CD14-positive monocyte (primary cell): ENCODE measurements at regions not wholly inside any gene's neighbourhood (a gene's known extent, or its start where the extent isn't known, plus 50 kb on each side); places are given as distances from the start of the nearest gene placed in this dataset.

Experiments used
- DNase-seq, 3 donors: peaks; one replicate each; pipeline ENCODE4 v3.0.0-alpha.2; 2011 to 2022
- H2AFZ ChIP-seq: 2 replicates; pipeline ENCODE4 v1.6.0; 2012; ENCODE audit warnings: mild to moderate bottlenecking, low read depth, low read length, inconsistent platforms; ENCODE audit not compliant: insufficient read depth, poor library complexity, severe bottlenecking
- H3K27ac ChIP-seq, 2 donors: 1 replicate in 1 of 2; 2 replicates in 1 of 2; pipeline ENCODE4 v1.5.1; 2012 to 2013; ENCODE audit warnings: low read length in 2 of 2, control low read depth in 1 of 2, inconsistent platforms in 1 of 2, low read depth in 1 of 2, mild to moderate bottlenecking in 1 of 2
- H3K27me3 ChIP-seq, 2 donors: one replicate each; pipeline versions ENCODE4 v1.6.0 to v1.6.1; 2011 to 2013; ENCODE audit warnings: low read length in 2 of 2; ENCODE audit not compliant: control insufficient read depth in 2 of 2, insufficient read depth in 2 of 2
- H3K36me3 ChIP-seq, 2 donors: replicated peaks in 1 of 2; 1 replicate in 1 of 2; 2 replicates in 1 of 2; pipeline versions ENCODE4 v1.5.1 to v1.6.1; 2012 to 2013; ENCODE audit warnings: low read length in 2 of 2, control low read depth in 1 of 2, inconsistent platforms in 1 of 2, mild to moderate bottlenecking in 1 of 2; ENCODE audit not compliant: insufficient read depth in 2 of 2, control insufficient read depth in 1 of 2
- H3K4me1 ChIP-seq, 2 donors: 1 replicate in 1 of 2; 2 replicates in 1 of 2; pipeline versions ENCODE4 v1.5.1 to v1.6.1; 2012 to 2013; ENCODE audit warnings: low read length in 2 of 2, control low read depth in 1 of 2, inconsistent platforms in 1 of 2, mild to moderate bottlenecking in 1 of 2, moderate library complexity in 1 of 2; ENCODE audit not compliant: insufficient read depth in 2 of 2, control insufficient read depth in 1 of 2
- H3K4me2 ChIP-seq: replicated peaks from 2 replicates; pipeline ENCODE3; 2012; ENCODE audit warnings: low read length, moderate library complexity, mild to moderate bottlenecking; ENCODE audit not compliant: poor library complexity, severe bottlenecking; ENCODE audit errors: extremely low read depth
- H3K4me3 ChIP-seq, 3 experiments: fragments of 200-600 bp in 1 of 3; sonication (generic) in 1 of 3; replicated peaks in 1 of 3; 1 replicate in 2 of 3; 2 replicates in 1 of 3; pipeline ENCODE4 v1.5.1; 2011 to 2013; ENCODE audit warnings: low read length in 3 of 3, mild to moderate bottlenecking in 3 of 3, control low read depth in 2 of 3, low read depth in 2 of 3, inconsistent platforms in 1 of 3, moderate library complexity in 1 of 3
- H3K79me2 ChIP-seq: 2 replicates; pipeline ENCODE4 v1.6.0; 2012; ENCODE audit warnings: mild to moderate bottlenecking, control low read depth, inconsistent platforms, low read length, moderate library complexity; ENCODE audit not compliant: insufficient read depth
- H3K9ac ChIP-seq: 2 replicates; pipeline ENCODE4 v1.6.0; 2017; ENCODE audit warnings: low read length, mild to moderate bottlenecking; ENCODE audit not compliant: insufficient read depth, poor library complexity, severe bottlenecking
- H3K9me3 ChIP-seq, 2 donors: replicated peaks in 1 of 2; 1 replicate in 1 of 2; 2 replicates in 1 of 2; pipeline versions ENCODE4 v1.5.1 to v1.6.1; 2012 to 2013; ENCODE audit warnings: low read length in 2 of 2, control low read depth in 1 of 2; ENCODE audit not compliant: control insufficient read depth in 1 of 2, insufficient read depth in 1 of 2
- H4K20me1 ChIP-seq: 2 replicates; pipeline ENCODE4 v1.6.0; 2012; ENCODE audit warnings: mild to moderate bottlenecking, low read length, control low read depth, moderate library complexity; ENCODE audit not compliant: insufficient read depth
- H3K27ac Mint-ChIP-seq, 7 donors: one replicate each; pipeline ENCODE4 v1.8.0; 2020; ENCODE audit warnings: mild to moderate bottlenecking in 7 of 7, mixed read lengths in 7 of 7, moderate library complexity in 6 of 7, inconsistent platforms in 2 of 7
- H3K27me3 Mint-ChIP-seq, 3 donors: one replicate each; pipeline ENCODE4 v1.8.0; 2021 to 2022; ENCODE audit warnings: low read depth in 3 of 3, mild to moderate bottlenecking in 3 of 3, mixed read lengths in 3 of 3, moderate library complexity in 3 of 3, inconsistent platforms in 1 of 3
- H3K36me3 Mint-ChIP-seq, 2 donors: one replicate each; pipeline ENCODE4 v1.8.0; 2020; ENCODE audit warnings: mixed read lengths in 2 of 2, inconsistent platforms in 1 of 2, mild to moderate bottlenecking in 1 of 2
- H3K4me1 Mint-ChIP-seq: one replicate; pipeline ENCODE4 v1.8.0; 2020; ENCODE audit warnings: mild to moderate bottlenecking, mixed read lengths
- H3K4me3 Mint-ChIP-seq, 2 donors: one replicate each; pipeline ENCODE4 v1.8.0; 2020; ENCODE audit warnings: mild to moderate bottlenecking in 2 of 2, mixed read lengths in 2 of 2, moderate library complexity in 1 of 2
- H3K9me3 Mint-ChIP-seq, 7 donors: one replicate each; pipeline ENCODE4 v1.8.0; 2020 to 2022; ENCODE audit warnings: mixed read lengths in 7 of 7, mild to moderate bottlenecking in 6 of 7, moderate library complexity in 6 of 7, inconsistent platforms in 2 of 7
- CTCF ChIP-seq: fragments of 200-600 bp; IDR thresholded peaks from one replicate; pipeline ENCODE4 v1.8.0; 2022; ENCODE audit warnings: antibody characterized with exemption, mild to moderate bottlenecking
- WGBS: methylation state at CpG from one replicate; pipeline ENCODE4 v1.1.5; 2013; ENCODE audit warnings: missing lambda C conversion rate; ENCODE audit not compliant: insufficient coverage; 5-methylcytosine and 5-hydroxymethylcytosine counted together
- intact Hi-C, 2 donors: fragments of 100-400 bp; cut with micrococcal nuclease; formaldehyde crosslinking; loops; one replicate each; pipeline versions ENCODE4 v1.15.0 to v1.15.1; 2023

DNA sequence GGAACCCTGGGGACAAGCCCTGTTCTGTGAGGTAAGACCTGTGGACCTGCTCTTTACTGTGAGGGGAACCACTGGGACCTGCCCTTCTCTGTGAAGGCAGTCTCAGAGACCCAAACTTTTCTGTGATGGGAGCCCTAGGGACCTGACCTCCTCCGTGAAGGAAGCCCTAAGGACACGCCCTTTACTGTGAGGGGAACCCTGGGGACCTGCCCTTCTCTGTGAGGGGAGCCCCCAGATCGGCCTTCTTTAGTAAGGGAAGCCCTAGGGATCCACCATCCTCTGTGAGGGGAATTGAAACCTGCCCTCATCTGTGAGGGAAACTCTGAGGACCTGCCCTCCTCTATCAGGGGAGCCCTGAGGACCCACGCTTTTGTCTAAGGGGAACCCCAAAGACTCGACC, 343.5 kb downstream of the UQCRFS1 start:
- no peak for DNase-seq

DNA sequence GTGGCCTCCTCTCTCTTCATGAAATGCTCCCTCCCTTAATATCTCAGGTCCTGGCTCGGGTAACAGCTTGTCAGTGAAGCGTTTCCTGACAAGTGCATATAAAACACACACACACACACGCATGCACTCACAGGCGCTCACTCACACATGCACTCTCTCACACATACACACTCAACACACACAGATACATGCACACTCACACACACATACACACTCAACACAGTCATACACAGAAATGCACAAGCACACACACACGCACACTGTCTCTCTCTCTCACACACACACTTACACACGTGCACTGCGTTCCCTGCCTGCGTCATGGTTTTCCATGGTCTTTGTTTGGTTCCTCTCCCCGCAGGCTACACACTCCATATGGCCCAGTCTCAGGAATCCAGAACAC, 344.1 kb downstream of the UQCRFS1 start:
- Mint-ChIP-seq H3K36me3 (no peaks in the 10 kb centered on the region), H3K27me3 (no peaks in the 10 kb centered on the region), H3K9me3 (peaks cover 0 to 4% (median 0%) of the 10 kb centered on the region in 7 donors), H3K27ac (no peak overlapping the region), H3K4me1 (no peaks in the 10 kb centered on the region), H3K4me3 (no peak overlapping the region)
- H3K27me3 ChIP-seq: no peaks in the 10 kb centered on the region
- no peak overlapping the region for H3K27ac ChIP-seq
- no peaks in the 10 kb centered on the region for H3K79me2 ChIP-seq
- no peaks in the 10 kb centered on the region for H3K36me3 ChIP-seq
- TF ChIP-seq CTCF: no peak
- no peak overlapping the region for H3K4me3 ChIP-seq
- H4K20me1 ChIP-seq: no peaks in the 10 kb centered on the region
- no peak overlapping the region for H2AFZ ChIP-seq
- no peak overlapping the region for H3K9ac ChIP-seq
- no peaks in the 10 kb centered on the region for H3K4me1 ChIP-seq
- H3K4me2 ChIP-seq: no peak overlapping the region
- no peak for DNase-seq
- H3K9me3 ChIP-seq: no peaks in the 10 kb centered on the region
- intact Hi-C loops: no loop called here
- WGBS: 85% methylated on average over 7 of the region's 9 CpGs

More for the DNA sequence above, 343.5 kb downstream of the UQCRFS1 start:
- H3K27ac ChIP-seq: no peak overlapping the region
- H3K9me3 ChIP-seq: no peaks in the 10 kb centered on the region
- H3K27ac Mint-ChIP-seq: no peak overlapping the region
- no peaks in the 10 kb centered on the region for H3K79me2 ChIP-seq
- H3K27me3 ChIP-seq: no peaks in the 10 kb centered on the region
- no peaks in the 10 kb centered on the region for H3K4me1 Mint-ChIP-seq
- intact Hi-C loops: no loop called here
- H3K36me3 ChIP-seq: no peaks in the 10 kb centered on the region
- H2AFZ ChIP-seq: no peak overlapping the region
- H3K27me3 Mint-ChIP-seq: no peaks in the 10 kb centered on the region
- H3K4me2 ChIP-seq: no peak overlapping the region
- H3K9ac ChIP-seq: no peak overlapping the region
- peaks cover 0 to 4% (median 0%) of the 10 kb centered on the region in 7 donors for H3K9me3 Mint-ChIP-seq
- H3K4me3 Mint-ChIP-seq: no peak overlapping the region
- no peak overlapping the region for H3K4me3 ChIP-seq
- WGBS: 89% methylated on average over 3 of the region's 5 CpGs
- H3K36me3 Mint-ChIP-seq: no peaks in the 10 kb centered on the region
- H4K20me1 ChIP-seq: no peaks in the 10 kb centered on the region
- TF ChIP-seq CTCF: no peak
- no peaks in the 10 kb centered on the region for H3K4me1 ChIP-seq
